MG63 (cell line): ENCODE measurements at regions not wholly inside any gene's neighbourhood (a gene's known extent, or its start where the extent isn't known, plus 50 kb on each side); places are given as distances from the start of the nearest gene placed in this dataset.

Experiments
- DNase-seq: peaks from one replicate; pipeline ENCODE4 v3.0.0-alpha.2; 2020
- H3K27me3 ChIP-seq: fragments of 250-450 bp; sonication (Bioruptor Pico); 2 replicates; pipeline ENCODE4 v1.5.1; 2020; ENCODE audit warnings: mild to moderate bottlenecking, moderate library complexity
- H3K36me3 ChIP-seq: fragments of 250-450 bp; sonication (Bioruptor Pico); 2 replicates; pipeline ENCODE4 v1.5.1; 2020; ENCODE audit warnings: mild to moderate bottlenecking, moderate library complexity
- H3K4me3 ChIP-seq: fragments of 250-450 bp; sonication (Bioruptor Pico); 2 replicates; pipeline ENCODE4 v1.5.1; 2020; ENCODE audit warnings: mild to moderate bottlenecking, moderate library complexity
- H3K9me3 ChIP-seq: fragments of 250-450 bp; sonication (Bioruptor Pico); 2 replicates; pipeline ENCODE4 v1.5.1; 2020; ENCODE audit warnings: mild to moderate bottlenecking, moderate library complexity

DNA sequence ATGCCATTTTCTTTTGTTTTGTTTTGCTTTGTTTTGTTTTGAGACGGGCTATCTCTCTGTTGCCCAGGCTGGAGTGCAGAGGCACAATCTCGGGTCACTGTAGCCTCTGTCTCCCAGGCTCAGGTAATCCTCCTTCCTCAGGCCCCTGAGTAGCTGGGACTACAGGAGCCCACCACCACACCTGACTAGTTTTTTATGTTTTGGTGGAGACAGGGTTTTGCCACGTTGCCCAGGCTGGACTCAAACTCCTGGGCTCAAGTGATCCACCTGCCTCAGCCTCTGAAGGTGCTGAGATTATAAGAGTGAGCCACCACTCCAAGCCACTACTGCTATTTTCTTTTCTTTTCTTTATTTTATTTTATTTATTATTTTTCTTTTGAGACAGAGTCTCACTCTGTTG is 54.0 kb upstream of the S1PR3 start:
- Histone ChIP-seq H3K4me3 (no peak overlapping the region), H3K27me3 (no peaks in the 10 kb centered on the region), H3K9me3 (no peaks in the 10 kb centered on the region), H3K36me3 (no peaks in the 10 kb centered on the region)
- DNase-seq, result no peak

DNA sequence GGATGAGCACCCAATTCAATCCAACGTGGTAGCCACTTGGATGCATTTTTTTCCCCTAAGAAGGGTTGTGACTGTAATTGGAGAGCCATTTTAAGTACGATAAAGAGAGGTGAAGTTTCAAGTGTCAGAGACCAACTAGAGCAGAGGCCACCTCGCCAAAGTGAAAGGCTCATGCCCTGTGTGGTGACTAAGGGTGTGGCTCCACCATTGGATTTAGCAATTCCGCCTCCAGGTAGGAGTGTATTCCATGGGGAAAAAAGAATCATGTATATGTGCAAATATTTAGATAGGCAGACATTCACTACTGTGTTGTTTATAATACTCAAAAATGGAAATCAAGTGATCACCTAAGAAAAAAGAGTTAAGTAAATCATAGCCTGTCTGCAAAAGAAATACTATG is 53.1 kb upstream of the S1PR3 start:
- Histone ChIP-seq H3K27me3 (no peaks in the 10 kb centered on the region), H3K4me3 (no peak overlapping the region), H3K36me3 (no peaks in the 10 kb centered on the region), H3K9me3 (no peaks in the 10 kb centered on the region)
- no peak for DNase-seq
